ENCODE measurements at regions not wholly inside any gene's neighbourhood (a gene's known extent, or its start where the extent isn't known, plus 50 kb on each side); places are given as distances from the start of the nearest gene placed in this dataset.

- TF ChIP-seq, protein P1, sequence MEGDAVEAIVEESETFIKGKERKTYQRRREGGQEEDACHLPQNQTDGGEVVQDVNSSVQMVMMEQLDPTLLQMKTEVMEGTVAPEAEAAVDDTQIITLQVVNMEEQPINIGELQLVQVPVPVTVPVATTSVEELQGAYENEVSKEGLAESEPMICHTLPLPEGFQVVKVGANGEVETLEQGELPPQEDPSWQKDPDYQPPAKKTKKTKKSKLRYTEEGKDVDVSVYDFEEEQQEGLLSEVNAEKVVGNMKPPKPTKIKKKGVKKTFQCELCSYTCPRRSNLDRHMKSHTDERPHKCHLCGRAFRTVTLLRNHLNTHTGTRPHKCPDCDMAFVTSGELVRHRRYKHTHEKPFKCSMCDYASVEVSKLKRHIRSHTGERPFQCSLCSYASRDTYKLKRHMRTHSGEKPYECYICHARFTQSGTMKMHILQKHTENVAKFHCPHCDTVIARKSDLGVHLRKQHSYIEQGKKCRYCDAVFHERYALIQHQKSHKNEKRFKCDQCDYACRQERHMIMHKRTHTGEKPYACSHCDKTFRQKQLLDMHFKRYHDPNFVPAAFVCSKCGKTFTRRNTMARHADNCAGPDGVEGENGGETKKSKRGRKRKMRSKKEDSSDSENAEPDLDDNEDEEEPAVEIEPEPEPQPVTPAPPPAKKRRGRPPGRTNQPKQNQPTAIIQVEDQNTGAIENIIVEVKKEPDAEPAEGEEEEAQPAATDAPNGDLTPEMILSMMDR (IDR thresholded peaks at IDR 0.05), result no peak
- no peak for TF ChIP-seq POLR2A (IDR thresholded peaks at IDR 0.05)
Measured at GRCh38 chr4:176489001-176489400, 169.2 kb downstream of the SPCS3 start.
